ENCODE measurements at regions not wholly inside any gene's neighbourhood (a gene's known extent, or its start where the extent isn't known, plus 50 kb on each side); places are given as distances from the start of the nearest gene placed in this dataset.

- no peaks in the 10 kb centered on the region for H3K36me3 ChIP-seq (ENCODE audit: control insufficient read depth in 1 of 2, insufficient read depth in 2 of 2, low read length in 1 of 2)
- no peak for DNase-seq
- 80 to 86% methylated on average over 6 of the region's 6 CpGs for WGBS, 2 donors
- intact Hi-C loops (cut with DNase I): no loop called here
- ATAC-seq (ENCODE audit: low FRiP score): no peak
- H3K4me1 ChIP-seq (ENCODE audit: control insufficient read depth in 1 of 2, insufficient read depth in 2 of 2, low read length in 2 of 2): no peaks in the 10 kb centered on the region
- no peak overlapping the region for H3K4me3 ChIP-seq (ENCODE audit: low read length in 2 of 2)
- no peak overlapping the region for H3K27ac ChIP-seq (ENCODE audit: low read depth in 1 of 2, low read length in 2 of 2)
- no peaks in the 10 kb centered on the region for H3K27me3 ChIP-seq (ENCODE audit: control insufficient read depth in 1 of 2, insufficient read depth in 2 of 2, low read length in 1 of 2)
- no peaks in the 10 kb centered on the region for H3K9me3 ChIP-seq (ENCODE audit: control insufficient read depth, low read length)
These were observed 50.8 kb upstream of the SLC6A6 start for GRCh38 chr3:14351617-14352001.

- no peaks in the 10 kb centered on the region for H3K36me3 ChIP-seq (ENCODE audit: control insufficient read depth in 1 of 2, insufficient read depth in 2 of 2, low read length in 1 of 2)
- no peak overlapping the region for H3K27ac ChIP-seq (ENCODE audit: low read depth in 1 of 2, low read length in 2 of 2)
- no peak overlapping the region for H3K4me3 ChIP-seq (ENCODE audit: low read length in 2 of 2)
- DNase-seq (no peak), ATAC-seq (ENCODE audit: low FRiP score) (no peak)
- intact Hi-C loops (cut with DNase I): no loop called here
- WGBS, 2 donors: 82 to 95% methylated on average over 12 to 13 of the region's 13 CpGs
- no peaks in the 10 kb centered on the region for H3K4me1 ChIP-seq (ENCODE audit: control insufficient read depth in 1 of 2, insufficient read depth in 2 of 2, low read length in 2 of 2)
- no peaks in the 10 kb centered on the region for H3K27me3 ChIP-seq (ENCODE audit: control insufficient read depth in 1 of 2, insufficient read depth in 2 of 2, low read length in 1 of 2)
- no peaks in the 10 kb centered on the region for H3K9me3 ChIP-seq (ENCODE audit: control insufficient read depth, low read length)
These were observed 50.3 kb upstream of the SLC6A6 start for GRCh38 chr3:14352002-14352627.
